ENCODE measurements at regions not wholly inside any gene's neighbourhood (a gene's known extent, or its start where the extent isn't known, plus 50 kb on each side); places are given as distances from the start of the nearest gene placed in this dataset.

DNA sequence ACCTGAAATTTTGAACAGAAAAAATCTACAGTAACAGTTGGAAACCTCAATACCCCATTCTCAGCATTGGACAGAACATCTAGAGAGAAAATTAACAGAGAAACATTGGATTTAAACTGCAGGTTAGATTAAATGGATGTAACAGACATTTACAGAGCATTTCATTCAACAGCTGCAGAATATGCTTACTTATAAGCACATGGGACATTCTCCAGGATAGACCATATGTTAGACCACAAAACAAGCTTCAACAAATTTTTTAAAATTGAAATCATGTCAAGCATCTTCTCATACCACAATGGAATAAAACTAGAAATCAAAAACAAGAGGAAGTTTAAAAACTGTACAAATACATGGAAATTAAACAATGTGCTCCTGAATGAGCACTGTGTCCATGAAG is 316.3 kb downstream of the FAM170A start:
- Mint-ChIP-seq H3K9me3 (ENCODE audit: unreplicated experiment) (no peaks in the 10 kb centered on the region), H3K27me3 (ENCODE audit: unreplicated experiment) (no peaks in the 10 kb centered on the region), H3K4me1 (ENCODE audit: unreplicated experiment) (no peaks in the 10 kb centered on the region), H3K27ac (ENCODE audit: unreplicated experiment) (no peak overlapping the region), H3K36me3 (ENCODE audit: low read depth, unreplicated experiment) (no peaks in the 10 kb centered on the region), H3K4me3 (ENCODE audit: unreplicated experiment) (no peak overlapping the region)
- TF ChIP-seq, protein P1, sequence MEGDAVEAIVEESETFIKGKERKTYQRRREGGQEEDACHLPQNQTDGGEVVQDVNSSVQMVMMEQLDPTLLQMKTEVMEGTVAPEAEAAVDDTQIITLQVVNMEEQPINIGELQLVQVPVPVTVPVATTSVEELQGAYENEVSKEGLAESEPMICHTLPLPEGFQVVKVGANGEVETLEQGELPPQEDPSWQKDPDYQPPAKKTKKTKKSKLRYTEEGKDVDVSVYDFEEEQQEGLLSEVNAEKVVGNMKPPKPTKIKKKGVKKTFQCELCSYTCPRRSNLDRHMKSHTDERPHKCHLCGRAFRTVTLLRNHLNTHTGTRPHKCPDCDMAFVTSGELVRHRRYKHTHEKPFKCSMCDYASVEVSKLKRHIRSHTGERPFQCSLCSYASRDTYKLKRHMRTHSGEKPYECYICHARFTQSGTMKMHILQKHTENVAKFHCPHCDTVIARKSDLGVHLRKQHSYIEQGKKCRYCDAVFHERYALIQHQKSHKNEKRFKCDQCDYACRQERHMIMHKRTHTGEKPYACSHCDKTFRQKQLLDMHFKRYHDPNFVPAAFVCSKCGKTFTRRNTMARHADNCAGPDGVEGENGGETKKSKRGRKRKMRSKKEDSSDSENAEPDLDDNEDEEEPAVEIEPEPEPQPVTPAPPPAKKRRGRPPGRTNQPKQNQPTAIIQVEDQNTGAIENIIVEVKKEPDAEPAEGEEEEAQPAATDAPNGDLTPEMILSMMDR (IDR thresholded peaks at IDR 0.05; ENCODE audit: unreplicated experiment): no peak
- DNase-seq (ENCODE audit: low spot score): no peak

DNA sequence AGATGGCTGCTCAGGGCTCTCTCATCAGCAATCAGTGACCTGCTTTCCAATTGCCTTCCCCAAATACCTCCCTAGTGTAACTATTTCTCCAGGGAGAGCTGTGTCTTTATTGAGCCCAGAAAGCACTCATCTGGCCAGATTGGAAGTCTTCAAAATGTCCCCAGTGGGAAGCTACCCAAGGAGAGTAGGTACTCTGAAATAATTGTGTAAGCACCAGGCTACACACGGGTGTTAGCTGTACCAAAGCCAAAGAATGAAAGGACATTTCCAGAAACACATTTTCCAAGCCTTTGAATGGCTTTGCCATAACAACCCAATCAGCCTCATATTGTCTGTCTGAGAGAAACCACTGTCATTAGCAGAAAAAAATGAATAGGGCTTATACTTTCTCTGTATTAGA is 318.8 kb downstream of the FAM170A start:
- no peak overlapping the region for H3K4me3 Mint-ChIP-seq (ENCODE audit: unreplicated experiment)
- H3K36me3 Mint-ChIP-seq (ENCODE audit: low read depth, unreplicated experiment): no peaks in the 10 kb centered on the region
- H3K9me3 Mint-ChIP-seq (ENCODE audit: unreplicated experiment): no peaks in the 10 kb centered on the region
- H3K4me1 Mint-ChIP-seq (ENCODE audit: unreplicated experiment): no peaks in the 10 kb centered on the region
- TF ChIP-seq, protein P1 (IDR thresholded peaks at IDR 0.05; ENCODE audit: unreplicated experiment): no peak
- H3K27me3 Mint-ChIP-seq (ENCODE audit: unreplicated experiment): no peaks in the 10 kb centered on the region
- no peak overlapping the region for H3K27ac Mint-ChIP-seq (ENCODE audit: unreplicated experiment)
- no peak for DNase-seq (ENCODE audit: low spot score)

DNA sequence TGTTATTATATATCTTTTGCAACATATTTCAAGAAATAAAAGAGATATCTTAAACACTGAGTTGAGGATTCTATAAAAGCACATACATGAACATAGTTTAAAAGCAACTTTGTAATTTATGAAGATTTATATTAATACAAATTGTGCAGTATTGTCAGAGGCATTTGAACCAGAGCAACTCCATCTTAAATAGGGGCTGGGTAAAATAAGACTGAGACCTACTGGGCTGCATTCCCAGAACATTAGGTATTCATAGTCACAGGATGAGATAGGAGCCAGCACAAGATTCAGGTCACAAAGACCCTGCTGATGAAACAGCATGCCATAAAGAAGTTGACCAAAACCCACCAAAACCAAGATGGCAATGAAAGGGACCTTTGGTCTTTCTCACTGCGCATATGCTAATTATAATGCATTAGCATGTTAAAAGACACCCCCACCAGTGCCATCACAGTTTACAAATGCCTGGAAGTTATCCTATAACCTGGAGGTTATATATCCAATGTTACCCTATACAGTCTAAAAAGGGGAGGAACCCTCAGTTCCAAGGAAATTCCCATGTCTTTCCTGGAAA is 320.2 kb downstream of the FAM170A start:
- Mint-ChIP-seq H3K27me3 (ENCODE audit: unreplicated experiment) (no peaks in the 10 kb centered on the region), H3K27ac (ENCODE audit: unreplicated experiment) (no peak overlapping the region), H3K4me1 (ENCODE audit: unreplicated experiment) (no peaks in the 10 kb centered on the region), H3K9me3 (ENCODE audit: unreplicated experiment) (no peaks in the 10 kb centered on the region), H3K36me3 (ENCODE audit: low read depth, unreplicated experiment) (no peaks in the 10 kb centered on the region), H3K4me3 (ENCODE audit: unreplicated experiment) (no peak overlapping the region)
- DNase-seq (ENCODE audit: low spot score): no peak
- TF ChIP-seq, protein P1 (IDR thresholded peaks at IDR 0.05; ENCODE audit: unreplicated experiment): no peak

DNA sequence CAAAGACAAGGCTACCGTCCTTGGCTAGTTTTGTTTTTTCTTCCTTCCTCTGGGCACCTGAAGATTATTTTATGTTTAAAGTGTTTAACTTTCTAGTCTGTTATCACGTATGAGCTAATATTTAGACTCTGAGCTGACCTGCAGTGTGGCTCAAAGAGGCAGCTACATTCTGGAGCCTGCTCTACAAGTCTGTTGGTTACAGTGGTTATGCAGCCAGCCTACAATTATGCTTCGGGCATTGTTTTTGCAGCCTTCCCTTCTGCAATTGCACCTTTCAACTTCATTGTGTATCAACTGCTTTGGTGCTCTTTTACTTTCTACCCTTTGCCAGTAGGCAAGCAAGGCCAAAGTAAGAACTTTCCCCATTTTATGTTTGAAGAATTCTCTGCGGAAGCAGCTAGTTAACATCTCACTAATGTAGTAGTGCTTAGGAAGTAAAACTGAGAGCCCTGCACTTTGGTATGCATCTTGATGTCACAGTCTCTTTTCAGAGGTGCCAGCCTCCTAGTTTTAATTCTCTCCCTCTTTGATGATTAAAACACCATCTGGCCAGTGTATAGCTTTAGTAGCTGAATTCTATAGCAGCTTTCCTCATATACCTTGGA is 322.1 kb downstream of the FAM170A start:
- Mint-ChIP-seq H3K36me3 (ENCODE audit: low read depth, unreplicated experiment) (no peaks in the 10 kb centered on the region), H3K9me3 (ENCODE audit: unreplicated experiment) (no peaks in the 10 kb centered on the region), H3K27me3 (ENCODE audit: unreplicated experiment) (no peaks in the 10 kb centered on the region), H3K4me3 (ENCODE audit: unreplicated experiment) (no peak overlapping the region), H3K27ac (ENCODE audit: unreplicated experiment) (no peak overlapping the region), H3K4me1 (ENCODE audit: unreplicated experiment) (no peaks in the 10 kb centered on the region)
- TF ChIP-seq, protein P1 (IDR thresholded peaks at IDR 0.05; ENCODE audit: unreplicated experiment): no peak
- no peak for DNase-seq (ENCODE audit: low spot score)

DNA sequence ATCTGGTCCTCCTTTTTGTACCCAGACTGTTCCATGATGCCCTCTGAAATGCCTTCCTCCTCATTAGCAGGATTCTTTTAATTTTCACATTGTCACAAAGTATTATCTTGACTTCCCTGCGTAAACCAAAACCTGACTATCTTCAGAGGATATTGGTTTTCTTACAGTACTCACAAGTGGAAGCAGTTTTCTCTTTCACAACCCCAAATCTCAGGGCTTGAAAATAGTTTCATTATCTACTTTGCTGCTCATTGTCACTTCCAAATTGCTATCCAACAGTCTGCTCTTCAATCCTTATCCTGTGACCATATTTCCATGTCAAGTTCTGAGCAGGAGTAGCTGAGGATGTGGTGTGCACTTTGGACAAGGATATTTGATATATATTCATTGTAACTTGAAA is 324.1 kb downstream of the FAM170A start:
- TF ChIP-seq, protein P1 (IDR thresholded peaks at IDR 0.05; ENCODE audit: unreplicated experiment): no peak
- no peaks in the 10 kb centered on the region for H3K36me3 Mint-ChIP-seq (ENCODE audit: low read depth, unreplicated experiment)
- H3K4me3 Mint-ChIP-seq (ENCODE audit: unreplicated experiment): no peak overlapping the region
- H3K27me3 Mint-ChIP-seq (ENCODE audit: unreplicated experiment): no peaks in the 10 kb centered on the region
- H3K9me3 Mint-ChIP-seq (ENCODE audit: unreplicated experiment): no peaks in the 10 kb centered on the region
- H3K4me1 Mint-ChIP-seq (ENCODE audit: unreplicated experiment): no peaks in the 10 kb centered on the region
- H3K27ac Mint-ChIP-seq (ENCODE audit: unreplicated experiment): no peak overlapping the region
- no peak for DNase-seq (ENCODE audit: low spot score)
